ENCODE measurements at regions not wholly inside any gene's neighbourhood (a gene's known extent, or its start where the extent isn't known, plus 50 kb on each side); places are given as distances from the start of the nearest gene placed in this dataset.

GRCh38 chr6:4504700-4505099 is 271.5 kb upstream of the CDYL start:
- no peak for TF ChIP-seq POLR2A (IDR thresholded peaks at IDR 0.05; ENCODE audit: extremely low read depth, insufficient read length)
- TF ChIP-seq CTCF (IDR thresholded peaks at IDR 0.05; ENCODE audit: low read depth, low read length): no peak
